ENCODE measurements at regions not wholly inside any gene's neighbourhood (a gene's known extent, or its start where the extent isn't known, plus 50 kb on each side); places are given as distances from the start of the nearest gene placed in this dataset.
A peak's percentile ranks its signal among the peaks of the same experiment; 100 is the strongest.

DNA sequence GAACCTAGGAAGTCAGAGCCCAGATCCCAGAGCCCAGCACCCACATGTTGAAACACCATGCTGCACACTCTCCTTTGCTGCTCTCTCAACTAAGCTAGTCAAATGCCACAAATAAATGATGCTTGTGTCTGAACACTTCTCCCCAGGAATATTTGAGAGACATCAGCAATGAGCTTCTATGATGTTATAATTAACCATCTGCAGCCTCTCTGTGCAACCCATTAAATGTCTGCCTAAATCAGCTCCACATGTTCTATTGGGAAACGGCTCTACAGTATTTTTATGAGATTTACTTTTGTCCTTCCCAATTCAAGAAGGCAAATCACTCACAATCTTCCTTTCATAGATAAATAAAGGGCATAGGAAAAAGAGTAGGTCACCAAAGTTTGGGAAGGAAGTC is 266.8 kb upstream of the PARD3B start:
- DNase-seq, result no peak

DNA sequence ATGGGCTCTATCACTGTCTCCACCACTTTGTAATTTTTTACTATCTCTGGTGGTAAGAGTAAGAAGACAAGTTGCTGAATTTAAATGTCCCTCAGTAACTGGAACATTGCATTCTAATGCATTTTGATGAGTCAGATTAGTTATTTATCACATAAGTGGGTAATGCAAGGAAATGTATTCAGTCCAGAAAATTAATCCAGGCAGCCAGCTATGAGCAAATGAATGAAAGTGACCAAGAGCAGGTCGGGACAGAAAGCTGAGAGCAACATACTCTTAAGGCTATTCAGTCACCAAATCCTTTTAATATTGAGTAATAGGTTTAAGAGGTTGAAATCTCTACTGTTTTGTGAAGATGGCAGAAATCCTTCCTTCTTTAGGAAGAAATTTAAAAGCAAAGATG is 265.5 kb upstream of the PARD3B start:
- DNase-seq, result no peak

- DNase-seq, result no peak
Observed at GRCh38 chr2:204280262-204280668, 265.0 kb upstream of the PARD3B start.

GRCh38 chr2:204282081-204282480 is 263.2 kb upstream of the PARD3B start:
- DNase-seq, result no peak

- DNase-seq, result no peak
Observed at GRCh38 chr2:204282525-204282924, 262.8 kb upstream of the PARD3B start.

GRCh38 chr2:204289066-204289465 is 256.2 kb upstream of the PARD3B start:
- DNase-seq, result no peak

DNA sequence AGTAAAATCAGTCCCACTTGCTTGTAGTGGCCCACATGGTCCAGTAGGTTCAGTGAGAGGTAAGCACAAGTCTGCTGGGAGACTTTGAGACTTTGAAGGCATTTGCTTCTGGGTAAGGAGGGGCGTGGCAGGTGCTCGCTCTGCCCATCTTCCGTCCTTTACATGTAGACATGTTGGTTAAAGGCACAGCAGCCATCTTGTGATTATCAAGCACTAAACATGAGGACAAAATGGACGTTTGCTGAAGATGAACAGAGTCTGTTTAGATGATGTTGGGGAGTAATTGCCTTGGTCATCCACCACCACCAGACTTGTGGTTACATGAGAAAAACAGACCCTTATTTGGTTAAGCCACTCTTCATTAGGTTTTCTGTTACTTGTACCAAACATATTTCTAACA is 252.8 kb upstream of the PARD3B start:
- DNase-seq, result no peak

DNA sequence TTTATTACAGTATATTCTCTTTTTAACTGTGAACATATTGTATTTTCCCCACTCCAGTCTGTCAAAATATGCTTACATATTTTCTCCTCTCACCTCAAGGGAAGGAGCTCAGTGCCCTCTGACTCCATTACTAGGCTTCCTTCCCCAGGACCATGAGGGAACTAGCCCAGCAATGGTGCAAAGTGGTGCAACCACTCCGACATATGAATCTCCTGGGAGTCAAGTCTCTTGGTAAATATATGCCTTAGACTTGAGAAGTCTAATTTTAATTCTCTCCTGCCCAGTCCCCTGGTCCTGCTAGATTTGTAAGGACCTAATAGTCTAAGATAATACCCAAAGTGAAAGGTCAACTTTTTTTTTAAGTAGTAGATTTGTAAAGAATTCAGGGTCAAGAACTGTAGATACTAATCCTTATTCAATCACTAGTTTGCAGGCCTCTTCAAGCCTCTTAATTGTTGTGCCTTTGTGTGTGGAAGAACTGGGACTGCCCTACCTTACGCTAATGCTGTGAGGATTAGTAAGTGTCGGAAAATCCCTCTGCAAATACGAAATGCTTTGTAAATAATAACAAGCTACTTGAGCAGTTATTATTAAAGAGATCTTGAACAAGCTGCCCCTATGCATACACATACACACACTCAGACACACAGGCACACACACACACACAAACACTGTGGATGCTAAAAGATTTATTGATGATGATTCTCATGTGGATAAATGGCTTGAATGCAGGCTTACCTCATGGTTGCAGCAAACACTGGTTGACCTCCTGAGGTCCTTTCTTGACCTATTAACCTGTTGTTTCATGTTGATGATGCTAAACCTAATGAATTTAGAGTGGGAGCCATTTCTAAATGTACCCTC is 251.2 kb upstream of the PARD3B start:
- no peak for DNase-seq

DNA sequence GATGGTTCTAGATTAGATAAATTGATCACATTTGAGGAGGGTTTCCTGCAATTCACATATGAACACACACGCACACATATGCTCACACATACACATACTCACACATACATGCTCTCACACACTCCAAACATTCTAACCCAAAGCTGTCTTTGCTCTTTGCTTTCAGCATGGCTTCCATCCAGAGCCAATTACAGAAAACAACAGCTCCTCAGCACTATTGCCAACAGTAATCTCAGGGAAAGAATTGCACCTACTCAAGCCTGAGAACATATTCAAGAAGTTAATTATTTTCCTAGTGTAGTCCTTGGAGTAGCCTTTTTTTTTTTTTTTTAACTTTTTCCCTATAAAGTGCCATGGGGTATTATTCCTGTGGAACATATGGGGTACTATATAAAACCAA is 246.9 kb upstream of the PARD3B start:
- no peak for DNase-seq

DNA sequence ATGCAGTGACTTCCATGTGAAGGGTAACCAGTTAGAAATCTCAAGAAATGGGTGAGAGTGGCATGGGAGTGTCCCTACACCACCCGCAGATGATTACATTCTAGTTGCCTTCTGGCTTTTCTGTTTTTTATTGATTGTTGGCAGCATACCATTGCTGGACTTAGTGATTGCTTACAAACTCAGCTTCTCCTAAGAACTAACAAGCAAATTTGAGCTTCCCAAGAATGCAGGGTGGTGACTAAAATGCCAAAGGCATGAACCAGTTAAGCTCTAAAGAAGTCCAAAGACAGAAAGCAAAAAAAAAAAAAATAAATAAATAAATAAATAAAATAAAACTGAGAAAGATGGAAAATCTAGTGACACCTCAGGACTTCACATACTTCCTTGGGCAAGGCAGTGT is 245.5 kb upstream of the PARD3B start:
- no peak for DNase-seq

DNA sequence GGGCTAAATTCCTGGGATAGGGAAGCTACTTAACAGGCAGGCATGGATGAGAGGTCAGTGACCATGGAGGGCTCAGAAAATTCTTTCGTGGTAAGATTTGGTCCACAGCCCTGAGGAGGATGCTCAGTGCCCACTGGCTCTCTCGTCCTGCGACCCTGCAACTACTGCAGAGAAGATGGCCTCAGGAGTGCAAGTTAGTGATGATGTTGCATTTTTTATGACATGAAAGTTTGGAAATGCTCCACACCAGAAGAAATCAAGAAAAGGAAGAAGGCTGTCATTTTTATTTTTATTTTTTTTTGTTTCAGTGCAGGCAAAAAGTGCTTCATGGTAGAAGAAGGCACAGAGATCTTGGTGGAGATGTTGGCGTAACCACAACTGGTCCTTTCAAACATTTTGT is 238.6 kb upstream of the PARD3B start:
- no peak for DNase-seq

DNA sequence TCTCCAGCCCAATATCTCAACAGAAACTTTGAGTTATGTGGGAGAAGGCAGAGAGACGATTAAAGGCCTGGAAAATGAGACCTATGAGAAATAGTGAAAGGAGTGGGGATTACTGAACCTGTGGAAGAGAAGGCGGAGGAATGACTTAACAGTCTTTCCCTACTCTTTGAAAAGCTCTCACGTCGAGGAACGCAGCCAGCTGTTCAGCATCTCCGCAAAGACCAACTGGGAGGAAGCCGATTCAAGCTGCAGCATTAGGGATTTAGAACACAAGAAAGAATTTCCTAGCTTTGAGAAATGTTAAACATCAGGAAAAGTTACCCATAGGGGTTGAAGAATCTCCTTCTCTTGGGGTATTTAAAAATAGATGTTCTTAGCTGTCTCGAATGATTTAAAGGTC is 233.2 kb upstream of the PARD3B start:
- no peak for DNase-seq

- DNase-seq, result no peak
Observed at GRCh38 chr2:204313256-204313655, 232.0 kb upstream of the PARD3B start.

- DNase-seq, result no peak
Observed at GRCh38 chr2:204315236-204315662, 230.0 kb upstream of the PARD3B start.

- no peak for DNase-seq
Observed at GRCh38 chr2:204317640-204318039, 227.6 kb upstream of the PARD3B start.

DNA sequence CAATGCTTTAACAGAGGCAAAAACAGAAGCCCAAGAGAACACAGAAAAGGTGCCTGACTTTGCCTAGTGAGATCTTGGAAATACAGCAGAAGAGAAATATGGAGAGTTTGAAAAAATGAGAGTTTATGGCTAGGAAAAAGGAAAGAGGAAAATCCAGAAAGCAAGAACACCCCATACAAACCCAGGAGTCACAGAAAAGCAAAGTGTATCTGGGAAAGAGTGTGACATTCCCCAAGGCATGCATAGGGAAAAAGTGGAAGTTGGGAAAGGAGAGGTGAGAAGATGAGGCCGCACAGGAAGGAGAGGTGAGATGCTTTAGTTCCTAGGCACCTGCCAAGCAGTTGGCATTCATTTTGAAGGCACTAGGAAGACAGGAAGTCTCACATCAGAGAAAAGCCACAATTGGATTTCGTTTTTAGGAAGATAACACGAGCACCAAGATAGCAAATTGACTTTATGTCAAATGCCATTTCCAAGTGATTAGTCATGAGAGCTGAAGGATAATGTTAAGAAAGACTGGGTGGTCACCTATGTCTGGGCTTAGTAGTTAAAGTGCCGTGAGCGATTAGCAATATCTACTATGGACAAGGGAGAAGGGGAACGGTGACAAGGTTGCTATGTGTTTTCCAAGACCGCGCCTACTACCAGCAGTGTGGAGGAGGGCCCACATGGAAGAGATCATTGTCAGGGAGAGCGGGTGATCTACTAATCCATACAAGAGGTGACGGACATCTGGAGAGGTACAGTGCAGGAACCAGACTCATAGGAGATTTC is 224.1 kb upstream of the PARD3B start:
- DNase-seq, result no peak

GRCh38 chr2:204321910-204322751 is 223.1 kb upstream of the PARD3B start:
- no peak for DNase-seq

DNA sequence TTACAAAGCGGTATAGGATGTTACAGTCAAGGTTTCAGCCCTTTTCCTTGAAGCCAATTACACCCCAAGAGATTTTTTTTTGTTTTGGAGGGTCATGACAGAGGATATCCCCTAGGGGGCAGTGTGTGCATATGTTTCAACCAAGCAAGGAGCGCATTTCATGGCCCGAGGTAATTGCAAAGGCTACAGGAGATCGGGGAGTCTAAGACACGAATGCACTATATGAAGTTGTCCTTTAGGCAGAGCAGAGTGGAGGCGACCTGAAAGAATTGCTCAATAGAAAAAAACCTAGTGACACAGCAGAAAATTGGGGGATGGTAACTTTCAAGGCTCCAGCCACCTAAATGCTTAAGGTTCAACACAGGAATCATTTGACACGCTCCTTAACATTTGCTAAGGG is 219.8 kb upstream of the PARD3B start:
- peak; percentile 96 for DNase-seq

DNA sequence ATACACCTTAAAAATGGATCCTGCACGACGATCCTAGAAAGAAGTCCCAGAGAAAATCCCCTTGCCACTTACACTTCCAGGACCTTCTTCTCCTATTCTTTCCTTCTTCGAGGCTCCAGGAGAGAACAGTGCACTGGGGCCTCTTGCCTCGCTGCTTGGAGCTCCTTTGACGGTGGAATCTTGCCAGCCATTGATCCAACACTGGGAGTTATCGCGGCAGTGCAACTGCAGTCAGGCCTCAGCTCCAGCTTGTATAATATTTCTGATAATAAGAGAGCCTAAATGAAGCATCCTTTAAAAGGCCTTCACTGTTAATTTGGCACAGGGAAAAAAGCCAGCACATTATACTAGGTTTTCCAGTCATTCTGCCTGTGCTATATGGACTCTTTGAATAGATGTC is 216.9 kb upstream of the PARD3B start:
- DNase-seq, result no peak

GRCh38 chr2:204329016-204329415 is 216.3 kb upstream of the PARD3B start:
- peak; percentile 29 for DNase-seq

- DNase-seq, result no peak
Observed at GRCh38 chr2:204329532-204329931, 215.7 kb upstream of the PARD3B start.

DNA sequence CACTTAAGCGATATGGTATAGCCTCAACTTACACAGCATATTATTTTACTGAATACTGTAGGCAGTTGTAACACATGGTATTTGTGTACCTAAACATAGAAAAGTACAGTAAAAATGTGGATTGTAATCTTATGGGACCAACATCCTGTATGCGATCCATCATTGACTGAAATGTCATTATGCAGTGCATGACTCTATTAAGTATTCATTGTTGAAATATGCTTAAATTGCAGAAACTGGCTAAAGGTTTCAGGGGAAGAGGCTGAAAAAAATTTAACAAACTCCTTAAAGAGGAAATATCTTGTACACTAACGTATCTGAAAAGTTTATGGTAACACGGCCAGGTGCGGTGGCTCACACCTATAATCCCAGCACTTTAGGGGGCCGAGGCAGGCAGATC is 214.1 kb upstream of the PARD3B start:
- DNase-seq, result no peak

GRCh38 chr2:204331988-204332387 is 213.3 kb upstream of the PARD3B start:
- no peak for DNase-seq
